ENCODE measurements at regions not wholly inside any gene's neighbourhood (a gene's known extent, or its start where the extent isn't known, plus 50 kb on each side); places are given as distances from the start of the nearest gene placed in this dataset.

DNA sequence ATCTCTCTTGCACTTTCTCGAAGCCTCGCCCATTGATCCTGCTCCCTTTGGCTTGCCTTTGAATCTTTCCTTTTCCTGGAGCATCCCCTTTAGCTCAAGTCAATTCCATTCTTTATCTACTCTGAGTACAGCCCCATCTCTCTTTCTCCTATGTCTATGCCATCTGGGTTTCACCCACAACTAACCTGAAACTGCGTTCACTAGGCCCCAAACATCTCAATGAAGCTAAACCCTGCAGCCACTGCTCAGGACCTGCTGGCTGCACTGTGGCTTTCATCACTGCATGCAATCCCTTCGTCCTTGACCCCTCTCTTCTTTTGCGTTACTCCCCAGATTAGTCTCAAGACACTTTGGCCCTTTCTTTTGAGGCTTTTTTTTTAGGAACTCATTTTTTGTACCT, 81.6 kb upstream of the CYRIA start:
- Histone ChIP-seq H3K4me1 (no peaks in the 10 kb centered on the region), H3K9me3 (no peaks in the 10 kb centered on the region), H3K4me3 (no peak overlapping the region), H3K27ac (no peak overlapping the region), H3K36me3 (no peaks in the 10 kb centered on the region), H3K27me3 (no peaks in the 10 kb centered on the region)
- no peak for DNase-seq
- TF ChIP-seq, protein P1, sequence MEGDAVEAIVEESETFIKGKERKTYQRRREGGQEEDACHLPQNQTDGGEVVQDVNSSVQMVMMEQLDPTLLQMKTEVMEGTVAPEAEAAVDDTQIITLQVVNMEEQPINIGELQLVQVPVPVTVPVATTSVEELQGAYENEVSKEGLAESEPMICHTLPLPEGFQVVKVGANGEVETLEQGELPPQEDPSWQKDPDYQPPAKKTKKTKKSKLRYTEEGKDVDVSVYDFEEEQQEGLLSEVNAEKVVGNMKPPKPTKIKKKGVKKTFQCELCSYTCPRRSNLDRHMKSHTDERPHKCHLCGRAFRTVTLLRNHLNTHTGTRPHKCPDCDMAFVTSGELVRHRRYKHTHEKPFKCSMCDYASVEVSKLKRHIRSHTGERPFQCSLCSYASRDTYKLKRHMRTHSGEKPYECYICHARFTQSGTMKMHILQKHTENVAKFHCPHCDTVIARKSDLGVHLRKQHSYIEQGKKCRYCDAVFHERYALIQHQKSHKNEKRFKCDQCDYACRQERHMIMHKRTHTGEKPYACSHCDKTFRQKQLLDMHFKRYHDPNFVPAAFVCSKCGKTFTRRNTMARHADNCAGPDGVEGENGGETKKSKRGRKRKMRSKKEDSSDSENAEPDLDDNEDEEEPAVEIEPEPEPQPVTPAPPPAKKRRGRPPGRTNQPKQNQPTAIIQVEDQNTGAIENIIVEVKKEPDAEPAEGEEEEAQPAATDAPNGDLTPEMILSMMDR (IDR thresholded peaks at IDR 0.05): no peak
- no peak for TF ChIP-seq POLR2A (IDR thresholded peaks at IDR 0.05)

DNA sequence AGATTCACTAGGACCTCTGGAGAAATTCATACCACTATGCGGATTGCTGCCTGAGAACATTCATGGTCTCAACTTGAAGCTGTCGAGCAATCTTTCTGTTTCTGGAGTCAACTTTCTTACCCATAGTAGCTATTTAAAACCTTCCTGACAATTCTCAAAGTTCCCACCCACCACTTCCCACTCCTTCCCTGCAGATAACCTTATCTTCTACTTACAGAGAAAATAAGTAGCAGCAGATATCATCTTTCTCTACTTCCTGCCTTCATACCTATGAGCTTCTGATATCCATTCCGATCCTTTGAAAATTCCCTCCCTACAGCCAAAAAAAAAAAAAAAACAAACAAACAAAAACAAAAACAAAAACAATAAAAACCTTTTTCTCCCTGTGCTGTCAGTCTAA, 81.2 kb upstream of the CYRIA start:
- no peak overlapping the region for H3K4me3 ChIP-seq
- no peaks in the 10 kb centered on the region for H3K27me3 ChIP-seq
- no peaks in the 10 kb centered on the region for H3K36me3 ChIP-seq
- no peak overlapping the region for H3K27ac ChIP-seq
- TF ChIP-seq POLR2A (IDR thresholded peaks at IDR 0.05): no peak
- TF ChIP-seq, protein P1 (IDR thresholded peaks at IDR 0.05): no peak
- DNase-seq: no peak
- no peaks in the 10 kb centered on the region for H3K9me3 ChIP-seq
- H3K4me1 ChIP-seq: no peaks in the 10 kb centered on the region

DNA sequence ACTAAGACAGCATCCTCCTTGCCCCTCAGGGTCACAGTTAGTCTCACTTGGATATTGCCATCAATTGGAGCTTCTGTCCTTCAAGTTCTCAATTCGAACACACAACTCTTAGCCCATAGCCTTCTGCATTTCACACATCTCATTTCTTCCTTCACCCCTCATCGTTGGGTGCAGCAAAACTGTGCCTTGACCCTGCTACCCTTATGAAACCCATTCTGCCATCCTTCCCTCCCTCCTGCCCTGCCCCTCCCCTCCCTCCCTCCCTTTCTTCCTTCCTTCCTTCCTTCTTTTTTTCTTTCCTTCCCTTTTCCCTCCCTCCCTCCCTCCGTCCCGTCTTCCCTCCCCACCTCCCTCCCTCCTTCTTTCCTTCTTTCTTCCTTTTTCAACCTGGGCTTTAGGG, 80.7 kb upstream of the CYRIA start:
- Histone ChIP-seq H3K4me1 (no peaks in the 10 kb centered on the region), H3K36me3 (no peaks in the 10 kb centered on the region), H3K27me3 (no peaks in the 10 kb centered on the region), H3K9me3 (no peaks in the 10 kb centered on the region), H3K4me3 (no peak overlapping the region), H3K27ac (no peak overlapping the region)
- no peak for DNase-seq
- TF ChIP-seq POLR2A (IDR thresholded peaks at IDR 0.05): no peak
- TF ChIP-seq, protein P1 (IDR thresholded peaks at IDR 0.05): no peak

DNA sequence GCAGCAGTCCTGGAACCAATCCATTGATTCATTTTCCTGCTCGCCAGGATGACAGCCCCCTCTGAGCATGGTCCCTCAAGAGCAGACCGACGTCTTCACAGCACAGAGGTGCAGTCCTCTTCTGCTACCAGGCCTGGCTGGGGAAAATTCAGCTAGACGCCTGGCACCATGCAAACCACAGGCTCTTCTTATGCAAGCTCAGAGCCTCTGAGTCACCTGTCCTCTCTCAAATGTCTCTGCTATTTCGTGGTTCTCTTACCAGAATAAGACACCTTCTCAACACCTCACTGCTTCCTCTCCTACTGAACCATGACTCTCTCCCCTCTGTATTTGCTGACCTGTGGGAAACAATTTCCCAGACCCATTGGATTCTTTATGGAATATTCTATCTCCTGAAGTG, 79.8 kb upstream of the CYRIA start:
- H3K4me3 ChIP-seq: no peak overlapping the region
- TF ChIP-seq, protein P1 (IDR thresholded peaks at IDR 0.05): no peak
- no peak for TF ChIP-seq POLR2A (IDR thresholded peaks at IDR 0.05)
- no peaks in the 10 kb centered on the region for H3K9me3 ChIP-seq
- H3K36me3 ChIP-seq: no peaks in the 10 kb centered on the region
- DNase-seq: no peak
- H3K4me1 ChIP-seq: no peaks in the 10 kb centered on the region
- H3K27ac ChIP-seq: no peak overlapping the region
- no peaks in the 10 kb centered on the region for H3K27me3 ChIP-seq

DNA sequence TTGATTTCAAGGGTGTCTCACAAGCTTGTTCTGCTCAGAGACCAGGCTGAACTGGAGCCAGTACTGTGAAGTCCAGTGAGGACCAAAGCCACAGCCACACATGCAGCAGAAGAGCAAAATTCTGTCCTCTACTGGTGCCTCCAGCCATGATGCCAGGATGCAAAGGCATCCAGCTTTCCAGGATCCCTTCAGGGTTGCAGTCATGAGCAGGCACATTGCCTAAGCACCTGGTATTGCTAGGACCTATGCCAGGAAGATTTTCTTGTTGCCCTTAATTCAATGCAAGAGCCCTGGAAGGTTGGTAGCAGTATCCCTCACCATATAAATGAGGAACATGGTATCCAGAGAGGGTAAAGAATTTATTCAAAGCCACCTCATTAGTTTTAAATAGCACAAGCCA, 78.9 kb upstream of the CYRIA start:
- no peaks in the 10 kb centered on the region for H3K36me3 ChIP-seq
- no peak overlapping the region for H3K4me3 ChIP-seq
- no peaks in the 10 kb centered on the region for H3K9me3 ChIP-seq
- no peaks in the 10 kb centered on the region for H3K27me3 ChIP-seq
- H3K4me1 ChIP-seq: no peaks in the 10 kb centered on the region
- H3K27ac ChIP-seq: no peak overlapping the region
- no peak for DNase-seq
- TF ChIP-seq, protein P1 (IDR thresholded peaks at IDR 0.05): no peak
- TF ChIP-seq POLR2A (IDR thresholded peaks at IDR 0.05): no peak

DNA sequence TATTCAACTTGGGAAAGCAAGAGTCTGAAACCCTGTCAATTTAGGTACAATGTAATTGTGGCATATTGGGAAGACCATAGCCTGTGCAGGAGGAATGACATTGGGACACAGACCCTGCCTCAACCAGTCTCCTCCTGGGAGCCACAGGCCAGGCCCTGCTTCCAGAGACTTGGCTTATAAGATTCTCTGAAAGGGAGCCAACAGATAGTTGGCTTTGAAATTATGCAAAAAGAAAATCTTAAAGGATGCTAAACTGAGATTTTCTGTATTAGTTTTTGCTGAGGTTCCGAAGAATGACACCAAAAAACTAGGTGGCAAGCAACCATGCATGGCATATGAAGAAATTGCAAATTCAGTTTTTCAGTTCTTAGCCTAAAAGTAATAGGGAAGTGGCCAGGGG, 76.4 kb upstream of the CYRIA start:
- DNase-seq: no peak
- Histone ChIP-seq H3K36me3 (no peaks in the 10 kb centered on the region), H3K27me3 (no peaks in the 10 kb centered on the region), H3K4me3 (no peak overlapping the region), H3K9me3 (no peaks in the 10 kb centered on the region), H3K4me1 (no peaks in the 10 kb centered on the region), H3K27ac (no peak overlapping the region)
- no peak for TF ChIP-seq POLR2A (IDR thresholded peaks at IDR 0.05)
- TF ChIP-seq, protein P1 (IDR thresholded peaks at IDR 0.05): no peak
